Skin epidermis (tissue), 12 donors: ENCODE measurements at regions not wholly inside any gene's neighbourhood (a gene's known extent, or its start where the extent isn't known, plus 50 kb on each side); places are given as distances from the start of the nearest gene placed in this dataset.
"Not testable (repeated sequence)": the region's sequence is repeated elsewhere in the genome, so short reads cannot be mapped to it uniquely, and the experiment has no call there.

Experiments
- H3K27ac ChIP-seq, 21 experiments: fragments of 200-600 bp; sonication (generic) in 11 of 21; one replicate each; pipeline ENCODE4 v1.5.0; 2020; ENCODE audit warnings: mild to moderate bottlenecking in 3 of 21, inconsistent platforms in 2 of 21, moderate library complexity in 2 of 21
- H3K4me3 ChIP-seq, 7 experiments: fragments of 200-600 bp; sonication (generic) in 2 of 7; one replicate each; pipeline ENCODE4 v1.5.0; 2020; ENCODE audit warnings: inconsistent platforms in 2 of 7, mild to moderate bottlenecking in 2 of 7, moderate library complexity in 1 of 7

DNA sequence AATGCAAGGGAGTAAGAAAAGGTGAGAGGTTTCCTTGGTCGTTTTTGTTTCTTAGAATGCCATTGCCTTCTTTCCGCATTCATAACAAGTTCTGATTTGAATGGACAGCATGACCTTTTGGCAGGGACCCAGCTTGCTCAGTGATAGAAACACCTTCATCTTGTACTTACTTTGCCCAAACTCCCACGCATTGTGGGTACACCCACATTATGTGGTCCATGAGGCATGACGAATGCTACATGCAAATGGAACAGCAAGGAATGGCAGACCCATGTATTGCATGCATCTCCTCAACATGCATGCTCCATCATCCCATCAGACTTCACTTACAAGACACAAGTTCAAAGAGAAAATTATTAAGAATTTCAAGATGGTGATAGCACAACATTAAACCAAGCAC lies 102.8 kb downstream of the CDC7 start:
- no peak overlapping the region for H3K27ac ChIP-seq
- H3K4me3 ChIP-seq = no peak overlapping the region

DNA sequence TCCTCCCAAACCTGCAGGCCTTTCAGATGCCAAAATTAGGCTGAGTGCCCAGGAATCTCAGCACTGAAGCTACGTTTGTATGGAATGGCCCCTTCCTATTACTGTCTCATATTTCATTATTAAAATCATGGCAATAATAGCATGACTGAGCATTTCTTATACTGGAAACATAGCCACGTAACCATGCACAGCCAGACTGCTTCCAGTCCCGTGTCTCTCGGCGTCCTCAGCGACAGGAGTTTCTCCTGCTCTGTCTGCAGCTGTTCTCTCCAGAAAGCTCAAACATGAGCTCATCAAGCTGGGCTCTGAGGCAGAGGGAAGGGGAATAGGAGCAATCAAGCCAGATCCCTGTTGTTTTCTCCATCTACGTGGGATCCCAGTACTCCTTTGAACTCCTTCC lies 104.0 kb downstream of the CDC7 start:
- Histone ChIP-seq H3K4me3 (no peak overlapping the region), H3K27ac (peak overlapping the region in 2 of 21 experiments; percentile 24 to 26)

DNA sequence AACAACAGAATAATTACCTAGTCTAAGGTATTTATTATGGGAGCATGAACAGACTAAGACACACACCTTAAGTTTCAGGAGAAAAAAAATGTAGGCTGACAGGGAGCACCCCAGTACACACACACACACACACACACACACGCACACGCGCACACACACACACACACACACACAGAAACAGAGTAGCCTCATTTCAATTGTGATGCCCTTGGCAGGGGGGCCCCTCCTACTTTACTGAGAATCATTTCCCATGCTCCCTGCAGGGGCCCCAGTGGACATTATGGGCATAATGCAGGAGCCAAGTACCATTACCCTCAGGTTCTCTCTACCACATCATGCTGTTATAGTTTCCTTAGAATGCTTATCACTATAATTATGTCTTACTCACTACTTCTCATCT lies 104.9 kb downstream of the CDC7 start:
- Histone ChIP-seq H3K4me3 (no peak overlapping the region), H3K27ac (peak overlapping the region in 1 of 21 experiments; percentile 26)

GRCh38 chr1:91606546-91607078 lies 106.0 kb downstream of the CDC7 start:
- Histone ChIP-seq H3K27ac (no peak overlapping the region), H3K4me3 (no peak overlapping the region)

DNA sequence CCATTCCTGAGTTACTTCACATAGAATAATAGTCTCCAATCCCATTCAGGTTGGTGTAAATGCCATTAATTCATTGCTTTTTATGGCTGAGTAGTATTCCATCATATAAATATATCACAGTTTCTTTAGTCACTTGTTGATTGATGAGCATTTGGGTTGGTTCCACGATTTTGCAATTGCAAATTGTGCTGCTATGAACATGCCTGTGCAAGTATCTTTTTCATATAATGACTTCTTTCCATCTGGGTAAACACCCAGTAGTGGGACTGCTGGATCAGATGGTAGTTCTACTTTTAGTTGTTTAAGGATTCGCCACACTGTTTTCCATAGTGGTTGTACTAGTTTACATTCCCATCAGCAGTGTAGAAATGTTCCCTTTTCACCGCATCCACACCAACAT lies 107.0 kb downstream of the CDC7 start:
- not testable (repeated sequence) for H3K4me3 ChIP-seq, H3K27ac ChIP-seq

DNA sequence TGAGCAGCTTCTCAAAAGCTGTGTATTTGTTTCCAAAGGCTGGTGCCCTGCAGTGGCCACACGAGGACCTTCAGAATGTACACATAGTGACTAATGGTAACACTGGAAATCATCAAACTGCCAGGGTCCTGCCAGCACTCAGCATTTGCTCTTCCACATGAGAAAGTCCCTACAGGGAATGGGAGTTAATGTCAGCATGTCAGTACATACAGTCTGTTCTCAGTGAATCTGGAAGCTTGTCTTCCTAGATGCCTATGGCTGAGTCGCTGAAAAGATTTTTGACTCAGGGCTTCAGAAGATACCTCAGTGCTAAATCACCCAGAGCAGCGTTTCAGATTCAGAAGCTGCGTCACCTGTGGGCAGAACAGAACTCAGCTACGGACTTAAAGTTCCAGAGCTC lies 108.2 kb downstream of the CDC7 start:
- Histone ChIP-seq H3K4me3 (no peak overlapping the region), H3K27ac (peak overlapping the region in 3 of 21 experiments; percentile 24 to 80 (median 57))

DNA sequence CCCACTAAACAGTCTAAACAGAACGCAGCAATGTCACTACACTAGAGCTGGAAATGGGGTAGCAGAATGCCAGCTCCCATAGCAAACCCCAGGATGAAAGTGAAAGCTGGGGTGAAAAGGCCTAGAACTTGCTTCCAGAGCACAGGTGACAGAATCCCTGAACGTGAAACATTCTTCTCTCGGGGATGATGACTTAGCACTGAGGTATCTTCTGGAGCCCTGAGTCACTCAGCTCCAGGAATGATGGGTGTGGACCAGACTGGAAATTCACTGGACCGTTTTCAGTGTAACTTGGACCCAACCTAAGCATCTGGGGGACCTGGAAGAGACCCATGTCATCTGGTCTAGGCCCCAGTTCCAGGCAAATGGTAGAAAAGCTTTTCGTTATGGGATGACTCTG lies 108.9 kb downstream of the CDC7 start:
- Histone ChIP-seq H3K27ac (peak overlapping the region in 3 of 21 experiments; percentile 56 to 80 (median 57)), H3K4me3 (no peak overlapping the region)

- Histone ChIP-seq H3K27ac (peak overlapping the region in 5 of 21 experiments; percentile 32 to 80 (median 57)), H3K4me3 (no peak overlapping the region)
These were observed 109.5 kb downstream of the CDC7 start for GRCh38 chr1:91610102-91610501.

GRCh38 chr1:91610789-91611188 lies 110.1 kb downstream of the CDC7 start:
- H3K27ac ChIP-seq = peak overlapping the region in 3 of 21 experiments; percentile 13 to 80 (median 57)
- H3K4me3 ChIP-seq = no peak overlapping the region

DNA sequence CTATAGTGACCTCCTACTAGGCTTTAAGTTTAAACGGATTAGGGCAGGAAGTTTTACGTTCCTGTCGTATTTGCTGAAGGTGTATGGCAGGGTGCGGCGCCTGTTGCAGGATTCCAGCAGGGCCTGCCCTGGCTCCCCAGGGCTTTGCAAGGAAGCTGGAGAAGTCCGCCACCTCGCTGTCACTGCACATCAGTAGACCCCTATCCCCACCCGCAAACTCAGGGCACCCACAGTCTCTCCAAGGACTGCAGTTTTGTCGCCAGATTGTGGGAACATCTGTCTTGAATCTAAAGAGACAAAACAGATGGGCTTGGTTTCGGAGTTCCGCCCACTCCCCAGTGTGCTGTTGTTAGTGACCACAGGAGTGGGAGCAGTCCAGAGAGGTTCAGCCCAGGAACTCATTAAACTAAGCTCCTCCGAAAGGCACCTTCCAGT lies 110.8 kb downstream of the CDC7 start:
- Histone ChIP-seq H3K27ac (peak overlapping the region in 1 of 21 experiments; percentile 5), H3K4me3 (no peak overlapping the region)

GRCh38 chr1:91613595-91613994 lies 112.9 kb downstream of the CDC7 start:
- Histone ChIP-seq H3K4me3 (no peak overlapping the region), H3K27ac (no peak overlapping the region)

DNA sequence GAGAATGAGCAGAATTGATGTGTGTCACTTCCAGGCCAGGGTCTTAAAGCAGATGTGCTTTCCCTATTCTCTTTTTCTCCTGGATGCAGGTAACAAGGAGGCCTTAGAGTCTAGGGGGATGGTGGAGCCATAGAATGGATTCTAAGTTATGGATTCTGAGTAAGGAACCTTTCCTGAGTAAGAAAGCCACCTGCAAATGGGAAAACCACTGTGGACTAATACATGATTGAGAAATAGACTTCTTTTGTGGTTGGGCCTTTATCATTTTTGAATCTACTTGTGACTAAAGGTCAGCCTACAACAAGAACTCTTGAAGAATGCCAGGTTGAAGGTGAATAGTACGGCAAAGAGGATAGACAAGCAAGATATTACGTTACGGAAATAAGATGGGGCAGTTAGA lies 116.1 kb downstream of the CDC7 start:
- H3K27ac ChIP-seq = no peak overlapping the region
- no peak overlapping the region for H3K4me3 ChIP-seq

- Histone ChIP-seq H3K27ac (no peak overlapping the region), H3K4me3 (no peak overlapping the region)
These were observed 116.7 kb downstream of the CDC7 start for GRCh38 chr1:91617285-91617765.

GRCh38 chr1:91619881-91620280 lies 119.2 kb downstream of the CDC7 start:
- Histone ChIP-seq H3K27ac (peak overlapping the region in 2 of 21 experiments; percentile 4 to 60), H3K4me3 (no peak overlapping the region)

DNA sequence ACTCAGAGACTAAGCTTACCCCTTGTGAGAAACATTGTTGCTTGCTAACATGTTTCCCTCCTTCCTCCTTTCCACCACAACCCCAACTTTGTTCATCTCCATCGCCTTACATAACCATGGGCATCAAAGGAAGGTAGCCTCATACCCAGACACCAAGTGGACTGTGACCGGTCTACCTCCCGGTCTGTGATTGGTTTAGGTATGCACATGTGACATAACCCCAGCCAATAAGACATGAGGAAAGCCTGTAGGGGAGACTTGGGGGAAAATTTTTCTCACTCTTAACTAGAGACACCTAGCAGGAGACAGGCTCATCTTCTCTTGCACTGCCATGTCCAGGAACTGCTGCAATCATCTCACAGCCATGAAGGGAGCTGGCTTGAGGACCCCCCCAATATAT lies 120.7 kb downstream of the CDC7 start:
- Histone ChIP-seq H3K4me3 (no peak overlapping the region), H3K27ac (peak overlapping the region in 2 of 21 experiments; percentile 34 to 48)

GRCh38 chr1:91621907-91622306 lies 121.3 kb downstream of the CDC7 start:
- Histone ChIP-seq H3K4me3 (no peak overlapping the region), H3K27ac (peak overlapping the region in 1 of 21 experiments; percentile 48)

GRCh38 chr1:91622616-91623015 lies 122.0 kb downstream of the CDC7 start:
- no peak overlapping the region for H3K4me3 ChIP-seq
- H3K27ac ChIP-seq = no peak overlapping the region

GRCh38 chr1:91623020-91623419 lies 122.4 kb downstream of the CDC7 start:
- Histone ChIP-seq H3K4me3 (no peak overlapping the region), H3K27ac (peak overlapping the region in 2 of 21 experiments; percentile 13 to 28)

- Histone ChIP-seq H3K4me3 (no peak overlapping the region), H3K27ac (no peak overlapping the region)
These were observed 123.7 kb downstream of the CDC7 start for GRCh38 chr1:91624331-91624730.
